Stimulated activated naive CD8-positive, alpha-beta T cell treated with anti-CD3 and anti-CD28 coated beads, Interleukin-15, amount 100 ng/mL, for 72 hours (primary cell): ENCODE measurements at regions not wholly inside any gene's neighbourhood (a gene's known extent, or its start where the extent isn't known, plus 50 kb on each side); places are given as distances from the start of the nearest gene placed in this dataset.

Source experiments
- ATAC-seq: fragments of 150-1000 bp; cut with Tn5 transposase; 2 replicates; pipeline ENCODE4 v1.10.0; 2021; ENCODE audit warnings: mild to moderate bottlenecking, moderate library complexity
- DNase-seq, 2 donors: peaks; one replicate each; pipeline ENCODE4 v3.0.0; 2021 to 2022
- H3K27ac Mint-ChIP-seq, 2 donors: one replicate each; pipeline ENCODE4 v1.8.0; 2022; ENCODE audit warnings: mild to moderate bottlenecking in 2 of 2, mixed read lengths in 2 of 2, moderate library complexity in 2 of 2
- H3K27me3 Mint-ChIP-seq: one replicate; pipeline ENCODE4 v1.8.0; 2022; ENCODE audit warnings: mixed read lengths
- H3K4me1 Mint-ChIP-seq: one replicate; pipeline ENCODE4 v1.8.0; 2022; ENCODE audit warnings: mild to moderate bottlenecking, mixed read lengths
- H3K4me3 Mint-ChIP-seq, 2 donors: one replicate each; pipeline ENCODE4 v1.8.0; 2022; ENCODE audit warnings: mild to moderate bottlenecking in 2 of 2, mixed read lengths in 2 of 2, moderate library complexity in 1 of 2
- H3K9me3 Mint-ChIP-seq, 2 donors: one replicate each; pipeline ENCODE4 v1.8.0; 2022; ENCODE audit warnings: mixed read lengths in 2 of 2

GRCh38 chr2:228840743-228841114 is 430.4 kb downstream of the PID1 start:
- H3K4me3 Mint-ChIP-seq: no peak overlapping the region
- peaks cover 0 to 8% of the 10 kb centered on the region in 2 donors for H3K9me3 Mint-ChIP-seq
- no peaks in the 10 kb centered on the region for H3K27me3 Mint-ChIP-seq
- no peak for ATAC-seq
- no peak for DNase-seq
- H3K27ac Mint-ChIP-seq: no peak overlapping the region
- H3K4me1 Mint-ChIP-seq: no peaks in the 10 kb centered on the region

DNA sequence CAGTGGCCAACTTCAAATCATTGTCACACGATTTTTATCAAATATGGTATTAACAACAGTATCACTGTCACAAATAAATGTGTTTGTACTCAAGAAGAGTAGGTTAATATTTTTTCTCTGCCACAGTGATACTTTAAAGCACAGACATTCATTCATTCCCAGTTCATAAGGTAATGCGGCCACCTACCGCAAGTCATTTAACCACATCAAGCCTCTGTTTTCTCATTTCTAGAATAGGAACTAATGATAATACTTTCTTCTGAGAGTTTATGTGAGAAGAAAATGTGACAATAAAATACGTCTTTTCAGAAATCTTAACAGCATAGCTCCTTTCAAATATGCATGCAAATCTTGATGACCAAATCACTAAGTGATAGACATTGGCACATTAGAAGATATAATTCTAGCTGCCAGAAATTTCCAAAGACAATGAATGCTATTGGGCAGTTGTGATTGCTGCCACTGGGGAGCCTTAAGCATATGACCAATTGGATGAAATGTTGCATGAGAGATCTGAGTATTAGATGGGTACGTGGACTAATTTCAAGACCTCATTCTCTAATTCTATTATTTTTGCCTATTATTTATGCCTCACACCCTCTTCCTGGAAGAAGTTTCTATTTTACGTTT is 430.9 kb downstream of the PID1 start:
- Mint-ChIP-seq H3K27ac (no peak overlapping the region), H3K4me3 (no peak overlapping the region), H3K9me3 (peaks cover 0 to 8% of the 10 kb centered on the region in 2 donors), H3K4me1 (no peaks in the 10 kb centered on the region), H3K27me3 (no peaks in the 10 kb centered on the region)
- no peak for ATAC-seq
- no peak for DNase-seq

GRCh38 chr2:228839421-228839876 is 431.6 kb downstream of the PID1 start:
- Mint-ChIP-seq H3K4me1 (no peaks in the 10 kb centered on the region), H3K4me3 (no peak overlapping the region), H3K9me3 (peaks cover 0 to 8% of the 10 kb centered on the region in 2 donors), H3K27me3 (no peaks in the 10 kb centered on the region), H3K27ac (no peak overlapping the region)
- no peak for ATAC-seq
- DNase-seq: no peak

DNA sequence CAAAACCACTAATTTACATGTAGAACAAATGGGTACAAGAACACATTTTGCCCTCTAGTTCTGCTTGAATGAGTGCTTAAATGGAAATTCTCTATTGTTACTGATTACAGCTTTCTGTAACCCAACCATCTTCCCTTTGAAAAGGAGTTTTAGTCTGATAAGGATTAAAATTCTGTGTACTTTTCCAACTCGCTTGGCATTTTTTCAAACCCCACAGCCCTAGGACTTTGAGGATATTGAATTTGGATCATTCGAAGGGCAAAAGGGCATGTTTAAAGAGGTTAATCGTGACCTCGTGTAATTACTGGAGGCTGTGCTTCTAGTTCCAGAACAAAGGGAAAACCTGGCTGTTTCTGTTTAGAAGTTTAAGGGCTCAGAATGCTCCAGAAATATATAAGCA is 432.3 kb downstream of the PID1 start:
- no peak for ATAC-seq
- DNase-seq: no peak

GRCh38 chr2:228828397-228828796 is 442.7 kb downstream of the PID1 start:
- DNase-seq (no peak), ATAC-seq (no peak)
- Mint-ChIP-seq H3K9me3 (peaks cover 4 to 12% of the 10 kb centered on the region in 2 donors), H3K4me3 (no peak overlapping the region), H3K27me3 (no peaks in the 10 kb centered on the region), H3K27ac (no peak overlapping the region), H3K4me1 (no peaks in the 10 kb centered on the region)

More for the DNA sequence above, 432.3 kb downstream of the PID1 start:
- H3K4me3 Mint-ChIP-seq: no peak overlapping the region
- peaks cover 0 to 8% of the 10 kb centered on the region in 2 donors for H3K9me3 Mint-ChIP-seq
- no peaks in the 10 kb centered on the region for H3K27me3 Mint-ChIP-seq
- no peak overlapping the region for H3K27ac Mint-ChIP-seq
- H3K4me1 Mint-ChIP-seq: no peaks in the 10 kb centered on the region

GRCh38 chr2:228827056-228827700 is 443.9 kb downstream of the PID1 start:
- H3K4me1 Mint-ChIP-seq: no peaks in the 10 kb centered on the region
- ATAC-seq: no peak
- no peaks in the 10 kb centered on the region for H3K27me3 Mint-ChIP-seq
- no peak overlapping the region for H3K27ac Mint-ChIP-seq
- H3K4me3 Mint-ChIP-seq: no peak overlapping the region
- peaks cover 4 to 14% of the 10 kb centered on the region in 2 donors for H3K9me3 Mint-ChIP-seq
- DNase-seq: no peak

DNA sequence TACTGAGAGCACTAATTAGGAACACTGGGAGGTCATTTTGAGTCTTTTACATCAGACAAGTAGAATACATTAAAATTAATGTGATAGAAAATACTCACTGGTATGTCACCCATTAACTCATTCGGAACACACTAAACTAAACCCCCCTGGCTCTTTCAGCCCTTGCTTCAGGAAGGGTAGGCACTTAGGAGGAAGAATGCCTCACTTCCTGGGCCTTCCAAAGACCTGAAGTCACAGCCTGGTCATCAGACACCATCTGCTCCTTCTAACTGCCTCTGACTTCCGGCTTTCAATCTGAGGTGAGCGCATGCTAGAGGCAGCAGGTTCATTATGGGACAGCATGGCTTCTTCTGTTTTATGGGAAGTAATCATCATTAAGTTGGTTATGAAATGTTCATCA is 451.4 kb downstream of the PID1 start:
- no peaks in the 10 kb centered on the region for H3K27me3 Mint-ChIP-seq
- no peak for ATAC-seq
- H3K27ac Mint-ChIP-seq: no peak overlapping the region
- H3K9me3 Mint-ChIP-seq: peaks cover 10 to 15% of the 10 kb centered on the region in 2 donors
- H3K4me3 Mint-ChIP-seq: no peak overlapping the region
- H3K4me1 Mint-ChIP-seq: no peaks in the 10 kb centered on the region
- no peak for DNase-seq

DNA sequence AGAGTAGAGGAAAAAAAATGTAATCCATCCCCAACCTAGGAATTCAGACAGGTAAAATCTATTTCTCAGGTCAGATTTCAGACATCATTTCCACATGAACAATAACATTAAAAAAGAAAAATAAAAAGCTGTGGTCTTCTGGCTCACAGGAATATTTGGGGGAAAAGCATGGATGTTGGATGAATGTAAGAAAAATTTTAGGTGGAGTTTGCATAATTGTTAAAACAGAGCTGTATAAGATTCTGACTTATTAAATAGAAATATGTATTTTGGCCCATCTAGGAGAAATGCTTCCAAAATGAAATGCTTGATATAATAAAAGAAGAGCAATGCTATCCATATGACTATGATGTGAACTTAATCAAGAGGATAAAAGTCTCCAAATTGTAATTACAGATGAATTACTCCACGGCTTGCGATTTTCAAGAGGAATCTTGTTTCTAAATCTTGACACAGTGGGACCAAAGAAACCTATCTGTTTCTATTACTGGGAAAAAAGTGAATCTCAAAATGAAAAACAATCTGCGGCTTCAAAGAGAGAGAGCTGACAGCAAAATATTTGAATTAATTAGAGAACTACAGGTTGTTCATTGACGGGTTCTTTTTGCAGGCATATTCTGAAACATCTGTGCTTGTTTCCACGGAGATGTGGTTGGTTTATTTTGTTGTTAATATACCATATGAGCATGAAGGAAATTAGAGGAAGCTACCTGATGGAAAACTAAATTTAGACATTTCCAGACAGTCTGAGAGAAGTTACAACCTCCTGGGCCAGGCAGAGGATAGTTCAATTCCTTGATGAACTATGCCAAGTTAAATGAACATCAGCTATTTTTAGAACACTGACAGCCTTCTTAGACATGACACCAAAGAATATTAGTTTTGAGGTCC is 468.7 kb downstream of the PID1 start:
- no peak overlapping the region for H3K27ac Mint-ChIP-seq
- DNase-seq (no peak), ATAC-seq (no peak)
- no peaks in the 10 kb centered on the region for H3K27me3 Mint-ChIP-seq
- H3K9me3 Mint-ChIP-seq: peaks cover 5 to 7% of the 10 kb centered on the region in 2 donors
- no peak overlapping the region for H3K4me3 Mint-ChIP-seq
- H3K4me1 Mint-ChIP-seq: no peaks in the 10 kb centered on the region

DNA sequence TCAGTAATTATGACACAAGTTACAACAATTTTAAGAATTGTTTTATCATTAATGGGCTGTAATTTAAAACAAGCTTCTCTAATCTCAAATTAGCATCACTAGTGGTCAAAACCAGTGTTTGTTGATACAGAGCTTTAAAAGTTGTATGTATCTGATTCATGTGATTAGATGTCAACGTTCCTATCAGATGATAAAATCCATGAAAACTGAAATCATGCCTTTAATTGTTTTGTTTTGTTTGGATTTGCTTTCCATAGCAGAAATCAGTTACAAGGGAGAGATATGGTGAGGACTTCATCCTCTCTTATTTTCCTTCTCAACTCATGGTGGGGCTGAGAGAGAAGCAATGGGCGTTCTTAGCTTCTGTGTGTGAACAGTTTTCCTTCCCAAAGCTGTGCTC is 469.6 kb downstream of the PID1 start:
- DNase-seq: no peak
- no peaks in the 10 kb centered on the region for H3K4me1 Mint-ChIP-seq
- H3K4me3 Mint-ChIP-seq: no peak overlapping the region
- no peaks in the 10 kb centered on the region for H3K27me3 Mint-ChIP-seq
- H3K9me3 Mint-ChIP-seq: peaks cover 6 to 9% of the 10 kb centered on the region in 2 donors
- H3K27ac Mint-ChIP-seq: no peak overlapping the region
- no peak for ATAC-seq

DNA sequence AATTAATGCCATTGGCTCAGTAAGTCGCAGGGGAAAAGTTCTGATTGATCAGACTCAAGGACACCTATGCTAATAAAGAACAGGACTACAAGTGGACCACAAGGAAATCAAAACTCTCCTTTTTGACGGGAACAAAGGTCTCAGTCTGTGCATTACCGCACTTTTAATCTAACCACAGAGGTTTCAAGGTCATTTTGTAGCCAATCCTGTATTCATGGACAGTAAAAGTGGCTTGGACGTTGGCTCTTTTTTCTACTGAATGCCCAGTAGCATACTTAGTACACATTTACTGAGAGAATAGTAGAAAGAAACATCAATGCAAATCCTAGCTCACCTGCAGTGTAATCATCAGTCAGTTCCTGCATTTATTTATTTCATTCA is 471.9 kb downstream of the PID1 start:
- ATAC-seq (no peak), DNase-seq (no peak)
- no peak overlapping the region for H3K4me3 Mint-ChIP-seq
- no peaks in the 10 kb centered on the region for H3K27me3 Mint-ChIP-seq
- H3K9me3 Mint-ChIP-seq: peaks cover 6 to 9% of the 10 kb centered on the region in 2 donors
- no peak overlapping the region for H3K27ac Mint-ChIP-seq
- H3K4me1 Mint-ChIP-seq: no peaks in the 10 kb centered on the region

GRCh38 chr2:228798458-228799207 is 472.5 kb downstream of the PID1 start:
- DNase-seq (no peak), ATAC-seq (no peak)
- Mint-ChIP-seq H3K4me3 (no peak overlapping the region), H3K9me3 (peaks cover 6 to 15% of the 10 kb centered on the region in 2 donors), H3K4me1 (no peaks in the 10 kb centered on the region), H3K27ac (no peak overlapping the region), H3K27me3 (no peaks in the 10 kb centered on the region)

DNA sequence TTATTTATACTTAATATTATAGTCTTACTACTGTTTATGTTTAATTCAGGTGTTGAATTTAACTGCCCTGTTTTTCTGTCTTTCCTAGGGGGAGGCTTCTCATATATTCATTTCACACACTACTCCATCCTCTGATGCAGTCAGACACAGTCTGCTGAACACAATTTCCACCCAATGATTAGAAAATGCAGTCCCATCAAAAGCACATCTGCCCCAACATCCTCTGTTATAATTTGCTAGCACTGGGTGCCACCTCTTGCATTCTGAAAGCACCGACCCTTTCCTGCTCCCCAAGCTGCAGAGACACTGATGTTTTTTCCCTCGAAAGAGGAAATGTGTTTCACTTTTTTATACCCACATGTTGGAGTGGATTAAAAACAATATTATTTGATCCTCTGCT is 474.7 kb downstream of the PID1 start:
- DNase-seq: no peak
- Mint-ChIP-seq H3K27me3 (no peaks in the 10 kb centered on the region), H3K4me1 (no peaks in the 10 kb centered on the region), H3K27ac (no peak overlapping the region), H3K4me3 (no peak overlapping the region), H3K9me3 (peaks cover 11 to 20% of the 10 kb centered on the region in 2 donors)
- ATAC-seq: no peak

DNA sequence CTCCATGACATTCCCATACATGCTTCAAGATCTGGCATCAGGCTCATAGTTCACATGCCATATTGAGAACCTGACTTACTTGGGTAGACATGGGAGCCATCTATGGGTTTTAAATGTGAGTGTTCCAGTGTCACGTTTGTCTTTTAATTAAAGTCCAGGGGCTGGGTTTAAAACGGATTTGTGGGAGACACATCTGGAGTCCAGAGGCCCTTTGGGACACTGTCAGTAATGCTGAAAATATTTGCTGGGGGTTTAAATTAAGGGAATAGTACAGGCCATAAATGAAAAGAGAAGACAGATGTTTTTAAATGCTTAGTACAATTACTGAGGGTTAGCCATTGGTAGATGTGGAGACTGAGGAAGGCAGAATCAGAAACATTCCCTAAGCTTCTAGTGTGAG is 478.0 kb downstream of the PID1 start:
- H3K4me1 Mint-ChIP-seq: no peaks in the 10 kb centered on the region
- no peaks in the 10 kb centered on the region for H3K27me3 Mint-ChIP-seq
- DNase-seq (no peak), ATAC-seq (no peak)
- no peak overlapping the region for H3K4me3 Mint-ChIP-seq
- H3K27ac Mint-ChIP-seq: no peak overlapping the region
- H3K9me3 Mint-ChIP-seq: peaks cover 12 to 15% of the 10 kb centered on the region in 2 donors

GRCh38 chr2:228786901-228787300 is 484.2 kb downstream of the PID1 start:
- peaks cover 10 to 15% of the 10 kb centered on the region in 2 donors for H3K9me3 Mint-ChIP-seq
- ATAC-seq: no peak
- DNase-seq: no peak
- H3K4me3 Mint-ChIP-seq: no peak overlapping the region
- H3K4me1 Mint-ChIP-seq: no peaks in the 10 kb centered on the region
- no peak overlapping the region for H3K27ac Mint-ChIP-seq
- H3K27me3 Mint-ChIP-seq: no peaks in the 10 kb centered on the region

DNA sequence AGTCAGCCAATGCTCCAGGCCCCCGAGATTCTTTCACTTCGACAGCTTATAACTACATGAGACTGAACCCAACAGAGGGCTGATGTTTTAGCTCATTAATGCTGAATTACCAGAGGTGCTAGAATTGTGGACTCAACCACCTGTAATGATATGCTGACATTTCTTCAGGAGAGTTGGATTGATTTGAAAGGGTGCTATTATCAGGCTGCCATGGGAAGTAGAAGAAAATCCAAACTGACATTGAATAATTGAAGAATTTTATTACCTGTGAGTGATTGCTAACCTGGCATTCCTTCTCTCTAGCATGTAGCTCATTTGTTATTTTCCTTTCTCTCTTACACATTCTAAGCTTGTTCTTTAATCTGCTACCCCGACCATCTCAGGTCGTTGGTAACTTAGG is 488.8 kb downstream of the PID1 start:
- H3K4me1 Mint-ChIP-seq: no peaks in the 10 kb centered on the region
- H3K9me3 Mint-ChIP-seq: peaks cover 15 to 19% of the 10 kb centered on the region in 2 donors
- no peak for DNase-seq
- no peaks in the 10 kb centered on the region for H3K27me3 Mint-ChIP-seq
- no peak overlapping the region for H3K27ac Mint-ChIP-seq
- no peak overlapping the region for H3K4me3 Mint-ChIP-seq
- ATAC-seq: no peak
